ENCODE measurements at regions not wholly inside any gene's neighbourhood (a gene's known extent, or its start where the extent isn't known, plus 50 kb on each side); places are given as distances from the start of the nearest gene placed in this dataset.

- Histone ChIP-seq H3K36me3 (no peaks in the 10 kb centered on the region), H3K4me3 (no peak overlapping the region), H3K27ac (no peak overlapping the region), H3K4me1 (ENCODE audit: low read depth) (no peaks in the 10 kb centered on the region), H3K27me3 (no peaks in the 10 kb centered on the region), H3K9me3 (ENCODE audit: low read depth) (peaks cover 3% of the 10 kb centered on the region)
- no peak for DNase-seq (ENCODE audit: low read depth in 1 of 2, low spot score in 1 of 2)
- no peak for TF ChIP-seq CTCF (IDR thresholded peaks at IDR 0.05; ENCODE audit: low read depth, low read length)
Measured at GRCh38 chr1:2934156-2934540, 87.1 kb upstream of the ACTRT2 start.

GRCh38 chr1:2934642-2935081 is 86.6 kb upstream of the ACTRT2 start:
- peaks cover 2% of the 10 kb centered on the region for H3K9me3 ChIP-seq (ENCODE audit: low read depth)

DNA sequence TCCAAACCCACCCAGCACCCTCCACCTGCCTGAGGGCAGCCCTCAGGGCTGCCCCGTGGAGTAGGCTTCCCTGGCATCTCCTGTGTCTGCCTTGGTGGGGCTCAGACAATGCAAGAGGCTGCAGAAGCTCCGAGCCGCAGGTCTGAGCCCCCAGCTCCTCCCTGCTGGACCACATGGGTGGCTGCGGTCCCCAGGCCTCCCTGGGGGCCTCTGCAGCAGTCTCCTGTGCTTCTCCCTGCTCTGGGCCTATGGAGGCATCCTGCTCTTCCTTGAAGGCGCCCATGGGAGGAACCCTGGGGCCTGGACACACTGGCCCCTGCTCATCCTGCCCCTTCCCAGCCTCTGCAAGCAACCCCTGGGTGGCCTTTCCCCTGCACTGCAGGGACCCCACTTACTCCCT is 86.1 kb upstream of the ACTRT2 start:
- Histone ChIP-seq H3K9me3 (ENCODE audit: low read depth) (no peaks in the 10 kb centered on the region), H3K27me3 (no peaks in the 10 kb centered on the region)

More at GRCh38 chr1:2934642-2935081, 86.6 kb upstream of the ACTRT2 start:
- no peak overlapping the region for H3K4me3 ChIP-seq
- no peaks in the 10 kb centered on the region for H3K36me3 ChIP-seq
- H3K27ac ChIP-seq = no peak overlapping the region
- no peaks in the 10 kb centered on the region for H3K27me3 ChIP-seq
- no peak for TF ChIP-seq CTCF (IDR thresholded peaks at IDR 0.05; ENCODE audit: low read depth, low read length)
- H3K4me1 ChIP-seq (ENCODE audit: low read depth) = no peaks in the 10 kb centered on the region
- no peak for DNase-seq (ENCODE audit: low read depth in 1 of 2, low spot score in 1 of 2)

GRCh38 chr1:2935751-2936390 is 85.4 kb upstream of the ACTRT2 start:
- TF ChIP-seq CTCF (IDR thresholded peaks at IDR 0.05; ENCODE audit: low read depth, low read length) = no peak
- H3K9me3 ChIP-seq (ENCODE audit: low read depth) = no peaks in the 10 kb centered on the region
- no peak overlapping the region for H3K4me3 ChIP-seq
- no peak for DNase-seq (ENCODE audit: low read depth in 1 of 2, low spot score in 1 of 2)
- H3K27me3 ChIP-seq = no peaks in the 10 kb centered on the region
- H3K4me1 ChIP-seq (ENCODE audit: low read depth) = no peaks in the 10 kb centered on the region
- no peaks in the 10 kb centered on the region for H3K36me3 ChIP-seq
- no peak overlapping the region for H3K27ac ChIP-seq

More for the DNA sequence above, 86.1 kb upstream of the ACTRT2 start:
- TF ChIP-seq CTCF (IDR thresholded peaks at IDR 0.05; ENCODE audit: low read depth, low read length) = no peak
- Histone ChIP-seq H3K36me3 (no peaks in the 10 kb centered on the region), H3K27ac (no peak overlapping the region), H3K4me1 (ENCODE audit: low read depth) (no peaks in the 10 kb centered on the region), H3K4me3 (no peak overlapping the region)
- no peak for DNase-seq (ENCODE audit: low read depth in 1 of 2, low spot score in 1 of 2)

DNA sequence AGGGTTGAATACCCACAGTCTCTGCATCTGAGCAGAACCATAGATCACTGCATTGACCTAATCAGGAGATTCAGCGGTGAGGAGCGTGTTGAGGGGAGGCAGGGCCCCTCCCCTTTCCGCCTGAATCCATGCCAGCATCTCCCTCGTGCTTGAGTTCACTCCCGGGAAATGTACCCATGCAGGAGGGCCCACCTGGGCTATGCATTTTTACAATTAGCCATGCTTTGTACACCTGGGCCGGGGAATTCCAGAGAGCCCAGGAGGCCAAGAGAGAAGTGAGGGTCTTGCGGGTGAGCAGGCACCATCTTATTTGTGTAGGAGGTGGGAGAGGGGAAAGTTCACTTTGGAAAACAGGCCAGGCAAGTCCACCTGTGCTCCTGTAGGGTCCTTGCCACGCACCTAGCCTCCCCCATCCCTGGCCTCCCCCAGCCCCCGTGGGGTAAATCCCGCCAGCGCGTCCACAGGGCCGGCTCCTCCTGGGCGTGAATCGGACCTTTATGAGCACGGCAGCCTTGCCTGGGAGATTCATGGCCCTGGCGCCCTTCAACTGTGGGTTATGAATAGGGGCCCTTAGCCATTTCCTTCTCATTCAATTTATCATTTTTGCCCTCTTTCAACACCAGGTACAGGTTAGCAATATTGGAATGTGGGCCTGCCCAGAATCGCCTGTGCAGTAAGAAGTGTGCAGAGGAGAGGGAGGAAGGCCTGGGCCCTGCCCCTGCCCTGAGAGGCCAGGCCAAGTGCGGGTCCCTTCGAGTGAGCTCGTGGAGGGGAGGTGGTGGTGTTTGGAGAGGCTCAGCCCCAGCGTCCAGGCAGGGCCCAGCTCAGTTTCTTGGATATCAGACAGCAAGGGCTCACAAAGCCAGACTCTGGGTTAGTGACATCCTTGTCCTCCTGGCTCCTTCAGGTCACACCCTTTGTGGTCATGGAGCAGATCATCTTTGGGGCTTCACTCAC is 84.4 kb upstream of the ACTRT2 start:
- no peak for DNase-seq (ENCODE audit: low read depth in 1 of 2, low spot score in 1 of 2)
- Histone ChIP-seq H3K4me1 (ENCODE audit: low read depth) (no peaks in the 10 kb centered on the region), H3K4me3 (no peak overlapping the region), H3K27ac (no peak overlapping the region), H3K36me3 (no peaks in the 10 kb centered on the region), H3K9me3 (ENCODE audit: low read depth) (no peaks in the 10 kb centered on the region), H3K27me3 (no peaks in the 10 kb centered on the region)
- TF ChIP-seq CTCF (IDR thresholded peaks at IDR 0.05; ENCODE audit: low read depth, low read length) = no peak
